Prostate gland (tissue), 2 donors: ENCODE measurements at regions not wholly inside any gene's neighbourhood (a gene's known extent, or its start where the extent isn't known, plus 50 kb on each side); places are given as distances from the start of the nearest gene placed in this dataset.

ENCODE experiments used
- POLR2A ChIP-seq: fragments of 450-650 bp; IDR thresholded peaks from one replicate; pipeline ENCODE4 v1.6.1; 2016; ENCODE audit warnings: antibody characterized with exemption, mild to moderate bottlenecking
- TF ChIP-seq, protein P1 (sequence below), 4 experiments: fragments of 200-600 bp in 2 of 4; fragments of 450-650 bp in 2 of 4; sonication (generic) in 2 of 4; IDR thresholded peaks; 1 replicate in 3 of 4; 2 replicates in 1 of 4; pipeline ENCODE4 v1.5.1; 2016 to 2019; ENCODE audit warnings: antibody characterized with exemption in 4 of 4, mild to moderate bottlenecking in 2 of 4, moderate library complexity in 2 of 4

DNA sequence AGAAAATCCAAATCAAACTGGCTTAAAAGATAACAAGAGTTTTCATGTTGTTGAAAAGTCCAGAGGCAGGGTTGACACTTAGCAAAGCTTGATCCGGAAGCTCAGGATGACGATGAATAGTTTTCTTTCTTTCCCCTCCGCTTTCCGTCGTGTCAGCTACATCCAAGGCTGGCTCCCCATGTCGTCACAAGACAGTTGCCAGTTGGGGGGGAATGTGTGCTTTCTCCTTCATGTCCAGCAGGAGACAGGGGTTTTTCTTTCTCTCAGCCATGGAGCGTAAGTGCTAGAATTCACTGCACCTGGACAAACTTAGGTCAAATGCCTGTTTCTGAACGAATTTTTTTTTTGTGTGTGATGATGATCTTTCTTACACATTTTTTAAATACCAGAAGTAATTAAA is 273.8 kb upstream of the RGMA start:
- TF ChIP-seq, protein P1, sequence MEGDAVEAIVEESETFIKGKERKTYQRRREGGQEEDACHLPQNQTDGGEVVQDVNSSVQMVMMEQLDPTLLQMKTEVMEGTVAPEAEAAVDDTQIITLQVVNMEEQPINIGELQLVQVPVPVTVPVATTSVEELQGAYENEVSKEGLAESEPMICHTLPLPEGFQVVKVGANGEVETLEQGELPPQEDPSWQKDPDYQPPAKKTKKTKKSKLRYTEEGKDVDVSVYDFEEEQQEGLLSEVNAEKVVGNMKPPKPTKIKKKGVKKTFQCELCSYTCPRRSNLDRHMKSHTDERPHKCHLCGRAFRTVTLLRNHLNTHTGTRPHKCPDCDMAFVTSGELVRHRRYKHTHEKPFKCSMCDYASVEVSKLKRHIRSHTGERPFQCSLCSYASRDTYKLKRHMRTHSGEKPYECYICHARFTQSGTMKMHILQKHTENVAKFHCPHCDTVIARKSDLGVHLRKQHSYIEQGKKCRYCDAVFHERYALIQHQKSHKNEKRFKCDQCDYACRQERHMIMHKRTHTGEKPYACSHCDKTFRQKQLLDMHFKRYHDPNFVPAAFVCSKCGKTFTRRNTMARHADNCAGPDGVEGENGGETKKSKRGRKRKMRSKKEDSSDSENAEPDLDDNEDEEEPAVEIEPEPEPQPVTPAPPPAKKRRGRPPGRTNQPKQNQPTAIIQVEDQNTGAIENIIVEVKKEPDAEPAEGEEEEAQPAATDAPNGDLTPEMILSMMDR (IDR thresholded peaks at IDR 0.05), result no peak
- TF ChIP-seq POLR2A, result no peak
